ENCODE measurements at regions not wholly inside any gene's neighbourhood (a gene's known extent, or its start where the extent isn't known, plus 50 kb on each side); places are given as distances from the start of the nearest gene placed in this dataset.

DNA sequence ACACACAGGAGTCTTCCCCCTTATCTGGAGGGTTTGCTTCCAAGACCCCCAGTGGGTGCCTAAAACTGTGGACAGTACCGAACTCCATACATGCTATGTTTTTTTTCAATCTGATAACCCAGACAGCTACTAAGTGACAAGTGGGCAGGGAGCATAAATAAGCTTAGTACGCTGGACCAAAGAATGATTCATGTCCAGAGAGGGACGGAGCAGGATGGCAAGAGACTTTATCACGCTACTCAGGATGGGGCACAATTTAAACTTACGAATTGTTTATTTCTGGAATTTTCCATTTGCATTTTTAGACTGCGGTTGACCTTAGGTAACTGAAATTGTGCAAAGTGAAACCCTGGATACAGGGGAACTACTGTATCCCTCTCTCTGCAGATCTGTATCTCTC lies 410.0 kb upstream of the MKI67 start:
- Histone ChIP-seq H3K4me3 (ENCODE audit: low read length) (no peak overlapping the region), H3K9ac (ENCODE audit: low read length) (no peak overlapping the region), H3K36me3 (ENCODE audit: control insufficient read depth, insufficient read depth, low read length) (no peaks in the 10 kb centered on the region), H3K4me1 (ENCODE audit: control insufficient read depth, insufficient read depth, low read length) (peaks cover 5% of the 10 kb centered on the region), H3K27me3 (ENCODE audit: control insufficient read depth, insufficient read depth, low read length) (peaks cover 39% of the 10 kb centered on the region), H3K9me3 (ENCODE audit: control insufficient read depth, low read length) (no peaks in the 10 kb centered on the region)

DNA sequence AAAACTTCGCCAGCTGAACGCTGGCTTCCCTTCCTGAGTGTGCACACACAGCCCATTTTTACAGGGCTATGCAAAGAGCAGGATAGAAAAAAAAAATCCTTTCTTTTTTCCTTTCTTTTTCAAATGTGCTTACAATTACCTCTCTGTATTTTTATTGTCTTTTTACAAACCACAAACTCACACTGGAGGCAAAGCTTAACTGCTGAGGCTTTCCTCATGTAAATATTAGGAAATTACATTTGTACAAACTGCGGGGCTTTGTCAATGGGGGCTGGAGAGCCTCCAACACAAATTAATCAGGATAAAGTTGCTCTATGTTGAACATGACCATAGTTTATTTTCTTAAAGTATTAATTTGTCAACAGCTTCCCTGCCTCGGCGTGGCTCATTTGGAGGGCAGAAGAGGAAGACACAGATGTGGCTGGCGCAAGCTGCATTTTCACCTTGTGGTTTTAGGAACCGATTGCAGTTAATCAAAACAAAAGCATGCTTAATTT lies 411.7 kb upstream of the MKI67 start:
- Histone ChIP-seq H3K9ac (ENCODE audit: low read length) (no peak overlapping the region), H3K4me3 (ENCODE audit: low read length) (no peak overlapping the region), H3K9me3 (ENCODE audit: control insufficient read depth, low read length) (no peaks in the 10 kb centered on the region), H3K4me1 (ENCODE audit: control insufficient read depth, insufficient read depth, low read length) (peaks cover 8% of the 10 kb centered on the region), H3K27me3 (ENCODE audit: control insufficient read depth, insufficient read depth, low read length) (peaks cover 43% of the 10 kb centered on the region), H3K36me3 (ENCODE audit: control insufficient read depth, insufficient read depth, low read length) (no peaks in the 10 kb centered on the region)

DNA sequence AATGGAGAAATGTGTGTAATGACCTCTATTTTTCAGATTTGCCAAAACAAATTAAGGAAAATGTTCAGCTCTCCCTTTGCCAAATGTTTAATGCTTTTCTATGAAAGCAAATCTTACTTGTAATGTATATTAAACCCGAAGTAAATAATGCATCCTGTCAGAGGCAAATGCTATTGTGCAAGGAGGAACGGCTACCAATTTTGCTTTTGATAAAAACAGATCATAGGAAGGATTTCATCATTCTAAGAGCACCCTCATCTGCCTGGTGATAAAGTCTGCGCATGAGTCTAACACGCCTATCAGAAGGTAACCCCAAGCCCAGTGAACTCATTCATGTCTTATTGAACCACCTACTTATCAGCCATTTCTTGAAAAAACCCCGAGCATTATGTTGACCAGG lies 412.4 kb upstream of the MKI67 start:
- Histone ChIP-seq H3K36me3 (ENCODE audit: control insufficient read depth, insufficient read depth, low read length) (no peaks in the 10 kb centered on the region), H3K4me3 (ENCODE audit: low read length) (no peak overlapping the region), H3K4me1 (ENCODE audit: control insufficient read depth, insufficient read depth, low read length) (peaks cover 8% of the 10 kb centered on the region), H3K9me3 (ENCODE audit: control insufficient read depth, low read length) (no peaks in the 10 kb centered on the region), H3K27me3 (ENCODE audit: control insufficient read depth, insufficient read depth, low read length) (peaks cover 43% of the 10 kb centered on the region), H3K9ac (ENCODE audit: low read length) (no peak overlapping the region)

DNA sequence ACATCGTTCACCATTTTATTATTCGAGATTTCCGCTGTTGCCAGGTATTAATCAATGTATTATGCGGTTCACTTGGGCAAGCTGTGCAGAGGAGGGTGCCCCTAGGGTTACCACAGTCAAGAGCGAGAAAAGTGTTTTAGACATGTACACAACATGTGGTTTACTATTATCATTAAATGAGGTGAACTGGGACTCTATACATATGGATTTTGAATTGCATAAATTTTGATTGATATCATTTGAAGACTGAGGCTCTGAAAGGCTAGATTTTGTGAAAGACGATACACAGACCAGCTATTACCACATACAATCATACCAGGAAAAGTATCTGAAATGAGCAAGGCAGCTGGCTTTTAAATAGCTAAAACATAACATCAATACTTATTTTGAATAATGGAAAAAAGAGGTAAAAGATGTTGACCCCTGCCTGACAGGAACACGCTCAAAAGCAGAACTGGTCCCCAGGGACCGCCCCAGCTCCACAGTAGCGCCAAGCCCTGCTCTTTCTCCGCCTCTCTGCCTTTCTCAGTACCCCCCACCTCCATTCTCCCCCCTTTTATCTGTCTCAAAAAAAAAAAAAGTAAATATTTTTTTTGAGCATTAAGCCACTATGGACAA lies 413.4 kb upstream of the MKI67 start:
- H3K27me3 ChIP-seq (ENCODE audit: control insufficient read depth, insufficient read depth, low read length) = peaks cover 43% of the 10 kb centered on the region
- H3K36me3 ChIP-seq (ENCODE audit: control insufficient read depth, insufficient read depth, low read length) = no peaks in the 10 kb centered on the region
- H3K9me3 ChIP-seq (ENCODE audit: control insufficient read depth, low read length) = no peaks in the 10 kb centered on the region
- no peak overlapping the region for H3K9ac ChIP-seq (ENCODE audit: low read length)
- no peak overlapping the region for H3K4me3 ChIP-seq (ENCODE audit: low read length)
- H3K4me1 ChIP-seq (ENCODE audit: control insufficient read depth, insufficient read depth, low read length) = peaks cover 8% of the 10 kb centered on the region

DNA sequence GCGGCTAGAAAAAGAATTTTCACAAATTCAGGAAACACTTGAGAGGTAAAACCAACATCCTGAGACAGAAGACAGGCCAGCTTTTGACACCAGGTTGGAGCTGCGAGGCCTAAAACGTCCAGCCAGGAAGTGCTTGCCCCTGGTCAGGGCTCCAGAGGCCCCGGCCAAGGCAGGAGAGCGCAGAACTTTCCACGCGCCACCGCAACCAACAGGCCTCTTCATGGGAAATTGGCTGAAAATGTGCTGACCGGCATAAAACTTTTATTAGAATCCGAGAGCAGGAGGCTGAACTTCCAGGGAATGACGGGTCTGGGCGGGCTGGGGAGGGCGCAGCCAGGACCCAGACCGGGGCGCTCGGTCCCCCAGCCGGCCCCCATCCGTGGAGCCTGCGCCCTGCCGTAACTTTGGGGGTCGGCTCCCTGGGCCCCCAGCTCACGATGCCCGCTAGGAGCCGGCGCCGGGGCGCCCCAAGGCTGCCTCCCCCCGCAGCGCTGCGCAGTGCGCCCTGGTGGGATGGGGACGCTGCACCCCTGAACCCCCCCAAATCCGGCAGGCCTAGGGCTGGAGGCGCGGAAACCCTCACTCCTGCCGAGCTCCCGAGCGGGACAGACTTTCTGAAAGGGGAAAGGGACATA lies 414.0 kb upstream of the MKI67 start:
- Histone ChIP-seq H3K9me3 (ENCODE audit: control insufficient read depth, low read length) (no peaks in the 10 kb centered on the region), H3K9ac (ENCODE audit: low read length) (no peak overlapping the region), H3K4me1 (ENCODE audit: control insufficient read depth, insufficient read depth, low read length) (peaks cover 8% of the 10 kb centered on the region), H3K27me3 (ENCODE audit: control insufficient read depth, insufficient read depth, low read length) (peaks cover 43% of the 10 kb centered on the region), H3K4me3 (ENCODE audit: low read length) (no peak overlapping the region), H3K36me3 (ENCODE audit: control insufficient read depth, insufficient read depth, low read length) (no peaks in the 10 kb centered on the region)

DNA sequence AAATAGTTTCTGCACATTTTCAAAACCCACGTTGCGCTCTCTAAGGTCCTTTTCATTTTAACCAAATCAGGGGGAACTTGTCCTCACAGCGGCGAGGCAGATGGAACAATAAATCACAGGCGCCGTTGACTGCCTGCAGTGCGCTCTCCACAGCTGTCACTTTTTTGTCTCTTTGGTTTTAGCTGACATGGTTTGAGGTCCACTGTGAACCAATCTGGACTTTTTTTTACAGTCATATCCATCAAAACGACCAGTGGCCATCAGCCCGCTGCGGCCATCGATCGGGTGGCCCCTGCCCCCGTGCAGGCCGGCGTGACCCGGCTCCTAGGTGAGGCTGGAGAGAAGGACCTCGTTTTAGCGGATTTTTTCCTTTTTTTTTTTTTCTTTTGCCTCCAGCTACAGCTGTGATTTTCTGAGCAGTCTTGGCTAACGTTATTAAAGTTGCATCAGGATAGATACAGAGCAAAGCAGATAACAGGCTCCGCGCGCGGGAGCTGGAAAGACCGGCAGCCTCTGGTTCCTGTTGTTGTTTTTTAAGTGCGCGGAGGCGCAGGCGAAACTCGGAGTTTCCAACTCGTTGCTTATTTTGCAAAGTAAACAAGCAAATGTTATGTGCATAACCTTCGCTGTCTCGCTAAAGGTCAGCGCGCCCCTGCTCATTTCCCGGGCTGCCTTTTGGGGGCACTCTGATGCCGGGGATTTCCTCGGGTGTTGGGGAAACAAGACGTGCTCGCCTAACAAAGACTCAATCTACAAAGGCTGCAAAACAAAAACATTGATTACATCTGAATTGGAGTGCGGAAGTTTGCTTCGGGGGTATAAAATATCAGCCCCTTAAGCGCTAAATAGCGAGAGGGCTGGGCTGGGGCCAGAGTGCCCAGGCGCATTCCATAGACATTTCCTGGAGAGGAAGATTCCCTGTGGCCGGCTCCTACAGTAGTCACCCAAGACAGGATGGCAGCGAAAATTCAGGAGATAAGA lies 414.8 kb upstream of the MKI67 start:
- Histone ChIP-seq H3K27me3 (ENCODE audit: control insufficient read depth, insufficient read depth, low read length) (peaks cover 40% of the 10 kb centered on the region), H3K9ac (ENCODE audit: low read length) (no peak overlapping the region), H3K36me3 (ENCODE audit: control insufficient read depth, insufficient read depth, low read length) (no peaks in the 10 kb centered on the region), H3K4me1 (ENCODE audit: control insufficient read depth, insufficient read depth, low read length) (peaks cover 8% of the 10 kb centered on the region), H3K9me3 (ENCODE audit: control insufficient read depth, low read length) (no peaks in the 10 kb centered on the region), H3K4me3 (ENCODE audit: low read length) (no peak overlapping the region)

DNA sequence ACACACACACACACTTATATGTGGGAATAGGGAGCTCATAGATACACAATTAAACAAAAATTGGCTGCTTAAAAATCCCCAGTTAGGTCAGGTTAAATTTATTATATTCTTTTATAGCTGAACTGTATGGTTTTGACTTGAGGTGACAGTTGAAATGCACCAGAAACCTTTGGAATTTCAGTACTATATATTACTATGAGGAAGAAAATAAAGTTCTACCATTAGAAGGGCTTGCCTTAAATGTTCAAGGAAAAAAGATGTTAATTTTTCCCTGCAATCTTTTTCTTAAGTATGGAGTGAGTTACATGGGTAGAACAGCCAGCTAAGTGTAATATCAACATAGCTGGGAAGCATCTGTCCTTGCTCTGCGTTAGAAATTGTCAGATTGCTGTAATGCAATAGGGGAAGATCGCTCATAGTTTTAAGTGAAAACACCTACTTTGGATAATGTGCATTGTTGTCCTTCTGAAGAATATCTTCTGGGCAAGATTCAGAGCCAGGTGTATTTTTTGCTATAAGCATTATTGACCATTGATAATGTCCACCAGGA lies 415.8 kb upstream of the MKI67 start:
- Histone ChIP-seq H3K27me3 (ENCODE audit: control insufficient read depth, insufficient read depth, low read length) (peaks cover 40% of the 10 kb centered on the region), H3K9me3 (ENCODE audit: control insufficient read depth, low read length) (no peaks in the 10 kb centered on the region), H3K9ac (ENCODE audit: low read length) (no peak overlapping the region), H3K36me3 (ENCODE audit: control insufficient read depth, insufficient read depth, low read length) (no peaks in the 10 kb centered on the region), H3K4me1 (ENCODE audit: control insufficient read depth, insufficient read depth, low read length) (peaks cover 8% of the 10 kb centered on the region), H3K4me3 (ENCODE audit: low read length) (no peak overlapping the region)

DNA sequence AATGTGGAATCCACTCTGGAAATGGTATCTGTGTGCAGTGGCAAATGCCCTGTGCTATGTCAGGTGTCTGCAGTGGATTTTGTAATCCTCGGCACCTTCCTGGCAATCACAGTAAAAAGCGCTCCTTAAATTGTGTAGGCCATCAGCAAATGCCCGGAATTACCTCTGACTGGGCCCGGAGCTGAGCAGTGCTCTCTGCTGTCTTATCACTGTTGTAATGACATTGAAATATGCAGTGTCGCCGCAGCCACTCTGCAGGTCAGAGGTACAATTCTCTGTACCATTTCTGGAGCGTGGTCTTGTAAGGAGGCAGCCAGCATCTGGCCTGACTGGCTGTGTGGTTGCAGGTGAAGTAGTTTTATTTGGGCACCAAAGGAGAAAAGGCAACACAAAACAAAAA lies 416.4 kb upstream of the MKI67 start:
- Histone ChIP-seq H3K4me1 (ENCODE audit: control insufficient read depth, insufficient read depth, low read length) (peaks cover 8% of the 10 kb centered on the region), H3K36me3 (ENCODE audit: control insufficient read depth, insufficient read depth, low read length) (no peaks in the 10 kb centered on the region), H3K27me3 (ENCODE audit: control insufficient read depth, insufficient read depth, low read length) (peaks cover 40% of the 10 kb centered on the region)

DNA sequence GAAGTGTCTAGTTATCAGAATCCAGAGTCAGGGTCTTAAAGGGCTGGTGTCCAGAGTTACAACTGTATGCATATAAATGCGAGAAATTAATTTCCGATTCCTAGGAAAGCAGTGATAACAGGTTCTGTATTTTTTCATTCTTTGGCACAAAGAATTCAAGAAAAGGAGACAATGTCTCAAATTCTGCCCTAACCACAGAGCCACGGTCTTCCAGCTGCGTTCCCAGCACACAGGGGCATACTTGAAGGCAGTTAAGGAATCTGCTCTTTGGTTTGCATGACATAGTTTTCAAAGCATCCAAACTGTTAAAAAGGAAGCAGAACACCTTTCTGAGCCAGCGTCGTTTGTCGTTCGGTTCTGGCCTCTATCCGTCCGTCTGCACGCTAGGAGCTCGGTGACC lies 416.9 kb upstream of the MKI67 start:
- H3K4me1 ChIP-seq (ENCODE audit: control insufficient read depth, insufficient read depth, low read length) = peaks cover 8% of the 10 kb centered on the region
- no peaks in the 10 kb centered on the region for H3K9me3 ChIP-seq (ENCODE audit: control insufficient read depth, low read length)
- no peak overlapping the region for H3K9ac ChIP-seq (ENCODE audit: low read length)
- no peaks in the 10 kb centered on the region for H3K36me3 ChIP-seq (ENCODE audit: control insufficient read depth, insufficient read depth, low read length)
- H3K4me3 ChIP-seq (ENCODE audit: low read length) = no peak overlapping the region
- peaks cover 36% of the 10 kb centered on the region for H3K27me3 ChIP-seq (ENCODE audit: control insufficient read depth, insufficient read depth, low read length)

More for the DNA sequence above, 416.4 kb upstream of the MKI67 start:
- Histone ChIP-seq H3K9ac (ENCODE audit: low read length) (no peak overlapping the region), H3K9me3 (ENCODE audit: control insufficient read depth, low read length) (no peaks in the 10 kb centered on the region), H3K4me3 (ENCODE audit: low read length) (no peak overlapping the region)

DNA sequence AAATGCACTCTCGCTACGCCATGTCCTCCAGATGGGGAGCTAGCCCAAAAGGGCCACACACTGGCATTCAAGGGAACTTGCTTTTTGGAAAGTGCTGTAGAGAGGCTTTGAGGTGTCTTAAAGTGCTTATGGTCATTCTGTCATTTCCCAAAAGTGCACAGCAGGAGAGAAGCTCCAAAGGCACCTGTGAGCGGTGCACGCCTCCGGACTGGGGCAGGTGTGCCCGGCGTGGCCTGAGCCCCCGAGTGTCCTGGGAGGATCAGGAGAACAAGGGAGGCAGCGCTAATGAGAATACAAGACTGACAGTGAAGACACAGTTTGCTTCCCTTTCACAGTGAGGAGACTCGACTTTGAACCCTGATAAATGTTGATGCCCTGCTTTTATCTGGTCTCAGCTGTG lies 419.0 kb upstream of the MKI67 start:
- no peak overlapping the region for H3K9ac ChIP-seq (ENCODE audit: low read length)
- H3K27me3 ChIP-seq (ENCODE audit: control insufficient read depth, insufficient read depth, low read length) = peaks cover 15% of the 10 kb centered on the region
- H3K36me3 ChIP-seq (ENCODE audit: control insufficient read depth, insufficient read depth, low read length) = no peaks in the 10 kb centered on the region
- H3K9me3 ChIP-seq (ENCODE audit: control insufficient read depth, low read length) = no peaks in the 10 kb centered on the region
- peaks cover 8% of the 10 kb centered on the region for H3K4me1 ChIP-seq (ENCODE audit: control insufficient read depth, insufficient read depth, low read length)
- H3K4me3 ChIP-seq (ENCODE audit: low read length) = no peak overlapping the region

DNA sequence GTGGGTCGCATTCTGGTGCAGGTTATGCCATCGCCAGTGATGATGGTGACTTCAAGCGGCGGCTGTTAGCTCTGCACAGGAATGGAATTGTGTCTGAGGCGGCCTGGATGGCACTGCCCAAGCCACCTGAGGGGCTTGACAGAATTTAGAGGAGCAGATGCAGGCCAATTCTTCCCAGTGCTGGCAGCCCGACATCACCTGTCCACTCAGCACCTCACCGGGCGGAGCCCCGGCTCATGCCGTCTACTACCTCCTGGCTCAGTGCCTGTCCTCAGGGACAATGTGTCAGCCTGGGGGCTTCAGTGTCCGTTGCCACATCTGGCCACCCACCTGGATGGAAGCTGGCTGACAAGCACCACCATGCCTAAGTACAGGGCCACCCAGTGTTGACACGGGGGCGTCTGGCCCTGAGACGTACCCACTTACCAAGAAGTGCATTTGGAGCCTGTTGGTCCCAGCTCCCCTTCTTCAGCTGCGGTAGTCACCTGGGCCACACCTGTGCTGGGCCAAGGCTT lies 420.5 kb upstream of the MKI67 start:
- no peaks in the 10 kb centered on the region for H3K4me1 ChIP-seq (ENCODE audit: control insufficient read depth, insufficient read depth, low read length)
- H3K36me3 ChIP-seq (ENCODE audit: control insufficient read depth, insufficient read depth, low read length) = no peaks in the 10 kb centered on the region
- H3K4me3 ChIP-seq (ENCODE audit: low read length) = no peak overlapping the region
- H3K9me3 ChIP-seq (ENCODE audit: control insufficient read depth, low read length) = no peaks in the 10 kb centered on the region
- no peak overlapping the region for H3K9ac ChIP-seq (ENCODE audit: low read length)
- peaks cover under 1% of the 10 kb centered on the region for H3K27me3 ChIP-seq (ENCODE audit: control insufficient read depth, insufficient read depth, low read length)

All from mucosa of stomach (tissue), 1 donor.